ENCODE measurements at regions not wholly inside any gene's neighbourhood (a gene's known extent, or its start where the extent isn't known, plus 50 kb on each side); places are given as distances from the start of the nearest gene placed in this dataset.

GRCh38 chr4:180052629-180053028 lies 2190.6 kb upstream of the TENM3 start:
- H3K27ac ChIP-seq (ENCODE audit: low read depth, low read length): no peak overlapping the region

DNA sequence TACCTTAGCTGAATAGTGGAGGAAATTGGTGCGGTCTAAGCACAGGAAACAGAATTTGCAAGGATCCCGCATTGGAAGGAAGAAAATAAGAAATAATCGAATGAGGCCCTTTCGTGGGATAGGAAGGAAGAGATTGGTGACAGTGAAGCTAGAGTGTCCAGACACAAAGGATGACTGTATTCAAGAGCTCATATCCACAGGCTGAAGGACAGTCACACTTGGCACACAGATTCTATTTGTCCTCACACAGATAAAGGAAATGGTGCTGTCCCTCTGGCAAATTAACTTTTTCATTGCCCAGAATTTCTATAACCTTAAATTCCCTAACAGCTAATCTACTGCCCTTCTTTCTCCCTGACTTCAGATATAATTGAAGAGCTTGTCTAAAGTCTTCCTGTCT lies 2188.9 kb upstream of the TENM3 start:
- Histone ChIP-seq H2AFZ (ENCODE audit: low read depth, low read length) (no peak overlapping the region), H3K9ac (ENCODE audit: low read length) (no peak overlapping the region), H3K36me3 (ENCODE audit: insufficient read depth, low read length) (no peaks in the 10 kb centered on the region), H3K4me3 (ENCODE audit: insufficient read depth, low read depth, low read length) (no peak overlapping the region), H3K9me3 (ENCODE audit: insufficient read depth, low read depth, low read length) (no peaks in the 10 kb centered on the region), H4K20me1 (ENCODE audit: insufficient read depth, low read length) (no peaks in the 10 kb centered on the region), H3K27me3 (ENCODE audit: insufficient read depth, low read length) (peaks cover 10% of the 10 kb centered on the region), H3K4me1 (ENCODE audit: insufficient read depth, low read length) (peaks cover 6% of the 10 kb centered on the region), H3K27ac (ENCODE audit: low read depth, low read length) (no peak overlapping the region), H3K79me2 (ENCODE audit: insufficient read depth, low read length) (no peaks in the 10 kb centered on the region), H3K4me2 (ENCODE audit: low read length) (no peak overlapping the region)
- no peak overlapping the region for H3K4me3 Mint-ChIP-seq (ENCODE audit: unreplicated experiment)
- TF ChIP-seq EZH2 (IDR thresholded peaks at IDR 0.05; ENCODE audit: insufficient read depth, low read length): no peak
- no peak for TF ChIP-seq CTCF (IDR thresholded peaks at IDR 0.05; ENCODE audit: insufficient read depth, low read depth, low read length)
- no peaks in the 10 kb centered on the region for H3K9me3 Mint-ChIP-seq (ENCODE audit: unreplicated experiment)
- DNase-seq (ENCODE audit: low read depth) (no peak), FAIRE-seq (no peak)
- no peak overlapping the region for H3K27ac Mint-ChIP-seq (ENCODE audit: unreplicated experiment)
- no peaks in the 10 kb centered on the region for H3K36me3 Mint-ChIP-seq (ENCODE audit: low read depth, unreplicated experiment)
- H3K27me3 Mint-ChIP-seq (ENCODE audit: low read depth, unreplicated experiment): peaks cover 8% of the 10 kb centered on the region
- H3K4me1 Mint-ChIP-seq (ENCODE audit: low read depth, unreplicated experiment): no peaks in the 10 kb centered on the region

More at GRCh38 chr4:180052629-180053028, 2190.6 kb upstream of the TENM3 start:
- H3K4me2 ChIP-seq (ENCODE audit: low read length): no peak overlapping the region
- H2AFZ ChIP-seq (ENCODE audit: low read depth, low read length): no peak overlapping the region
- peaks cover under 1% of the 10 kb centered on the region for H3K4me1 ChIP-seq (ENCODE audit: insufficient read depth, low read length)
- DNase-seq (ENCODE audit: low read depth) (no peak), FAIRE-seq (no peak)
- no peak overlapping the region for H3K27ac Mint-ChIP-seq (ENCODE audit: unreplicated experiment)
- H3K4me1 Mint-ChIP-seq (ENCODE audit: low read depth, unreplicated experiment): no peaks in the 10 kb centered on the region
- no peaks in the 10 kb centered on the region for H3K36me3 Mint-ChIP-seq (ENCODE audit: low read depth, unreplicated experiment)
- no peaks in the 10 kb centered on the region for H3K9me3 ChIP-seq (ENCODE audit: insufficient read depth, low read depth, low read length)
- H3K9ac ChIP-seq (ENCODE audit: low read length): no peak overlapping the region
- no peak for TF ChIP-seq CTCF (IDR thresholded peaks at IDR 0.05; ENCODE audit: insufficient read depth, low read depth, low read length)
- TF ChIP-seq EZH2 (IDR thresholded peaks at IDR 0.05; ENCODE audit: insufficient read depth, low read length): no peak
- H3K4me3 ChIP-seq (ENCODE audit: insufficient read depth, low read depth, low read length): no peak overlapping the region
- peaks cover 8% of the 10 kb centered on the region for H3K27me3 Mint-ChIP-seq (ENCODE audit: low read depth, unreplicated experiment)
- no peaks in the 10 kb centered on the region for H4K20me1 ChIP-seq (ENCODE audit: insufficient read depth, low read length)
- no peaks in the 10 kb centered on the region for H3K36me3 ChIP-seq (ENCODE audit: insufficient read depth, low read length)
- H3K27me3 ChIP-seq (ENCODE audit: insufficient read depth, low read length): peaks cover 10% of the 10 kb centered on the region
- no peaks in the 10 kb centered on the region for H3K79me2 ChIP-seq (ENCODE audit: insufficient read depth, low read length)
- H3K4me3 Mint-ChIP-seq (ENCODE audit: unreplicated experiment): no peak overlapping the region
- H3K9me3 Mint-ChIP-seq (ENCODE audit: unreplicated experiment): no peaks in the 10 kb centered on the region

GRCh38 chr4:180057299-180057721 lies 2185.9 kb upstream of the TENM3 start:
- FAIRE-seq (no peak), DNase-seq (ENCODE audit: low read depth) (no peak)
- Histone ChIP-seq H2AFZ (ENCODE audit: low read depth, low read length) (peak overlapping the region; percentile 94), H3K79me2 (ENCODE audit: insufficient read depth, low read length) (no peaks in the 10 kb centered on the region), H3K27ac (ENCODE audit: low read depth, low read length) (no peak overlapping the region), H3K4me2 (ENCODE audit: low read length) (peak overlapping the region; percentile 97), H3K4me3 (ENCODE audit: insufficient read depth, low read depth, low read length) (peak overlapping the region; percentile 61), H3K36me3 (ENCODE audit: insufficient read depth, low read length) (no peaks in the 10 kb centered on the region), H3K9me3 (ENCODE audit: insufficient read depth, low read depth, low read length) (no peaks in the 10 kb centered on the region), H3K9ac (ENCODE audit: low read length) (no peak overlapping the region), H4K20me1 (ENCODE audit: insufficient read depth, low read length) (no peaks in the 10 kb centered on the region), H3K27me3 (ENCODE audit: insufficient read depth, low read length) (peaks cover 21% of the 10 kb centered on the region), H3K4me1 (ENCODE audit: insufficient read depth, low read length) (peaks cover 10% of the 10 kb centered on the region)
- peak overlapping the region; percentile 80 for H3K4me3 Mint-ChIP-seq (ENCODE audit: unreplicated experiment)
- H3K9me3 Mint-ChIP-seq (ENCODE audit: unreplicated experiment): no peaks in the 10 kb centered on the region
- H3K27ac Mint-ChIP-seq (ENCODE audit: unreplicated experiment): no peak overlapping the region
- TF ChIP-seq CTCF (IDR thresholded peaks at IDR 0.05; ENCODE audit: insufficient read depth, low read depth, low read length): no peak
- no peak for TF ChIP-seq EZH2 (IDR thresholded peaks at IDR 0.05; ENCODE audit: insufficient read depth, low read length)
- no peaks in the 10 kb centered on the region for H3K36me3 Mint-ChIP-seq (ENCODE audit: low read depth, unreplicated experiment)
- H3K4me1 Mint-ChIP-seq (ENCODE audit: low read depth, unreplicated experiment): peaks cover 6% of the 10 kb centered on the region
- H3K27me3 Mint-ChIP-seq (ENCODE audit: low read depth, unreplicated experiment): peaks cover 27% of the 10 kb centered on the region
